ENCODE measurements at regions not wholly inside any gene's neighbourhood (a gene's known extent, or its start where the extent isn't known, plus 50 kb on each side); places are given as distances from the start of the nearest gene placed in this dataset.
A peak's percentile ranks its signal among the peaks of the same experiment; 100 is the strongest.
"Not testable (repeated sequence)": the region's sequence is repeated elsewhere in the genome, so short reads cannot be mapped to it uniquely, and the experiment has no call there.

GRCh38 chr3:191148131-191148530 lies 50.9 kb upstream of the OSTN start:
- ATAC-seq (no peak), DNase-seq (ENCODE audit: low spot score) (no peak)

- DNase-seq (ENCODE audit: low spot score) (no peak), ATAC-seq (no peak)
Measured at GRCh38 chr3:191143224-191143623, 55.8 kb upstream of the OSTN start.

GRCh38 chr3:191141728-191142127 lies 57.3 kb upstream of the OSTN start:
- ATAC-seq: no peak

GRCh38 chr3:191139736-191140135 lies 59.3 kb upstream of the OSTN start:
- DNase-seq (ENCODE audit: low spot score): no peak
- ATAC-seq: no peak

More at GRCh38 chr3:191141728-191142127, 57.3 kb upstream of the OSTN start:
- DNase-seq (ENCODE audit: low spot score): no peak

- DNase-seq (ENCODE audit: low spot score) (no peak), ATAC-seq (no peak)
Measured at GRCh38 chr3:191138937-191139336, 60.1 kb upstream of the OSTN start.

- ATAC-seq (no peak), DNase-seq (ENCODE audit: low spot score) (no peak)
Measured at GRCh38 chr3:191137708-191138107, 61.3 kb upstream of the OSTN start.

- ATAC-seq: peak; percentile 34
- DNase-seq (ENCODE audit: low spot score): no peak
Measured at GRCh38 chr3:191136347-191136746, 62.7 kb upstream of the OSTN start.

GRCh38 chr3:191135175-191135574 lies 63.9 kb upstream of the OSTN start:
- ATAC-seq (no peak), DNase-seq (ENCODE audit: low spot score) (no peak)

- DNase-seq (ENCODE audit: low spot score): no peak
- ATAC-seq: no peak
Measured at GRCh38 chr3:191133359-191133758, 65.7 kb upstream of the OSTN start.

GRCh38 chr3:191131305-191131704 lies 67.7 kb upstream of the OSTN start:
- ATAC-seq (no peak), DNase-seq (ENCODE audit: low spot score) (no peak)

GRCh38 chr3:191124891-191125290 lies 74.2 kb upstream of the OSTN start:
- DNase-seq (ENCODE audit: low spot score); ATAC-seq: not testable (repeated sequence)

- ATAC-seq: no peak
Measured at GRCh38 chr3:191123946-191124345, 75.1 kb upstream of the OSTN start.

GRCh38 chr3:191123231-191123630 lies 75.8 kb upstream of the OSTN start:
- DNase-seq (ENCODE audit: low spot score) (no peak), ATAC-seq (no peak)

More at GRCh38 chr3:191123946-191124345, 75.1 kb upstream of the OSTN start:
- DNase-seq (ENCODE audit: low spot score): no peak

- ATAC-seq (no peak), DNase-seq (ENCODE audit: low spot score) (no peak)
Measured at GRCh38 chr3:191120447-191121298, 78.4 kb upstream of the OSTN start.

GRCh38 chr3:191119415-191120295 lies 79.4 kb upstream of the OSTN start:
- DNase-seq (ENCODE audit: low spot score) (no peak), ATAC-seq (no peak)

- DNase-seq (ENCODE audit: low spot score) (no peak), ATAC-seq (no peak)
Measured at GRCh38 chr3:191111722-191112121, 87.3 kb upstream of the OSTN start.

GRCh38 chr3:191105418-191105817 lies 93.6 kb upstream of the OSTN start:
- DNase-seq (ENCODE audit: low spot score) (no peak), ATAC-seq (no peak)

GRCh38 chr3:191100516-191100915 lies 98.5 kb upstream of the OSTN start:
- no peak for DNase-seq (ENCODE audit: low spot score)

GRCh38 chr3:191094057-191094845 lies 104.8 kb upstream of the OSTN start:
- ATAC-seq (no peak), DNase-seq (ENCODE audit: low spot score) (no peak)

More at GRCh38 chr3:191100516-191100915, 98.5 kb upstream of the OSTN start:
- no peak for ATAC-seq

GRCh38 chr3:191087391-191087790 lies 111.7 kb upstream of the OSTN start:
- no peak for ATAC-seq
- DNase-seq (ENCODE audit: low spot score): no peak

GRCh38 chr3:191085091-191085490 lies 114.0 kb upstream of the OSTN start:
- DNase-seq (ENCODE audit: low spot score): no peak
- no peak for ATAC-seq
